ES-I3 (cell line): ENCODE measurements at regions not wholly inside any gene's neighbourhood (a gene's known extent, or its start where the extent isn't known, plus 50 kb on each side); places are given as distances from the start of the nearest gene placed in this dataset.

ENCODE experiments used
- H3K36me3 ChIP-seq: 2 replicates; pipeline ENCODE4 v1.6.1; 2013; ENCODE audit warnings: mild to moderate bottlenecking, low read length, control low read depth, moderate library complexity; ENCODE audit not compliant: insufficient read depth
- H3K4me1 ChIP-seq: 2 replicates; pipeline ENCODE4 v1.6.1; 2013; ENCODE audit warnings: mild to moderate bottlenecking, control low read depth, low read length; ENCODE audit not compliant: insufficient read depth
- H3K9ac ChIP-seq: 2 replicates; pipeline ENCODE4 v1.6.1; 2013; ENCODE audit warnings: low read depth, mild to moderate bottlenecking, low read length, moderate library complexity
- H3K9me3 ChIP-seq: 2 replicates; pipeline ENCODE4 v1.6.1; 2013; ENCODE audit warnings: mild to moderate bottlenecking, low read length, moderate library complexity; ENCODE audit not compliant: control insufficient read depth, insufficient read depth

- H3K9ac ChIP-seq = no peak overlapping the region
- no peaks in the 10 kb centered on the region for H3K36me3 ChIP-seq
- no peaks in the 10 kb centered on the region for H3K9me3 ChIP-seq
- no peaks in the 10 kb centered on the region for H3K4me1 ChIP-seq
These were observed 155.5 kb downstream of the FGF9 start for GRCh38 chr13:21826214-21827015.

GRCh38 chr13:21831654-21832324 lies 160.9 kb downstream of the FGF9 start:
- Histone ChIP-seq H3K36me3 (no peaks in the 10 kb centered on the region), H3K9ac (no peak overlapping the region), H3K9me3 (no peaks in the 10 kb centered on the region), H3K4me1 (no peaks in the 10 kb centered on the region)

GRCh38 chr13:21833921-21834320 lies 163.0 kb downstream of the FGF9 start:
- H3K4me1 ChIP-seq = 0 out of 2 replicates have a peak, but pooled peaks cover 3% of the 10 kb centered on the region
- no peaks in the 10 kb centered on the region for H3K36me3 ChIP-seq
- no peaks in the 10 kb centered on the region for H3K9me3 ChIP-seq
- H3K9ac ChIP-seq = no peak overlapping the region

GRCh38 chr13:21834521-21834920 lies 163.6 kb downstream of the FGF9 start:
- no peak overlapping the region for H3K9ac ChIP-seq
- no peaks in the 10 kb centered on the region for H3K9me3 ChIP-seq
- no peaks in the 10 kb centered on the region for H3K36me3 ChIP-seq
- 0 out of 2 replicates have a peak, but pooled peaks cover 3% of the 10 kb centered on the region for H3K4me1 ChIP-seq

- H3K9me3 ChIP-seq = no peaks in the 10 kb centered on the region
- H3K36me3 ChIP-seq = no peaks in the 10 kb centered on the region
- no peak overlapping the region for H3K9ac ChIP-seq
- H3K4me1 ChIP-seq = peaks cover 9% of the 10 kb centered on the region; the same call in 1 of the 2 replicates
These were observed 166.4 kb downstream of the FGF9 start for GRCh38 chr13:21837288-21837687.

- H3K9ac ChIP-seq = no peak overlapping the region
- no peaks in the 10 kb centered on the region for H3K9me3 ChIP-seq
- H3K4me1 ChIP-seq = peaks cover 9% of the 10 kb centered on the region; the same call in 1 of the 2 replicates
- no peaks in the 10 kb centered on the region for H3K36me3 ChIP-seq
These were observed 167.1 kb downstream of the FGF9 start for GRCh38 chr13:21837841-21838551.

GRCh38 chr13:21846605-21847004 lies 175.7 kb downstream of the FGF9 start:
- peaks cover 13% of the 10 kb centered on the region; the same call in 1 of the 2 replicates for H3K4me1 ChIP-seq
- H3K9ac ChIP-seq = no peak overlapping the region; the same call in 1 of the 2 replicates
- H3K9me3 ChIP-seq = no peaks in the 10 kb centered on the region
- no peaks in the 10 kb centered on the region for H3K36me3 ChIP-seq

GRCh38 chr13:21849323-21849722 lies 178.4 kb downstream of the FGF9 start:
- Histone ChIP-seq H3K36me3 (no peaks in the 10 kb centered on the region), H3K9ac (no peak overlapping the region), H3K4me1 (0 out of 2 replicates have a peak, but pooled peaks cover 8% of the 10 kb centered on the region), H3K9me3 (no peaks in the 10 kb centered on the region)

GRCh38 chr13:21850013-21851006 lies 179.4 kb downstream of the FGF9 start:
- H3K9ac ChIP-seq = no peak overlapping the region
- no peaks in the 10 kb centered on the region for H3K36me3 ChIP-seq
- H3K4me1 ChIP-seq = 0 out of 2 replicates have a peak, but pooled peaks cover 8% of the 10 kb centered on the region
- no peaks in the 10 kb centered on the region for H3K9me3 ChIP-seq

GRCh38 chr13:21852043-21852442 lies 181.2 kb downstream of the FGF9 start:
- no peaks in the 10 kb centered on the region for H3K9me3 ChIP-seq
- H3K36me3 ChIP-seq = no peaks in the 10 kb centered on the region
- H3K4me1 ChIP-seq = no peaks in the 10 kb centered on the region
- no peak overlapping the region for H3K9ac ChIP-seq

GRCh38 chr13:21853779-21854178 lies 182.9 kb downstream of the FGF9 start:
- Histone ChIP-seq H3K36me3 (no peaks in the 10 kb centered on the region), H3K4me1 (no peaks in the 10 kb centered on the region), H3K9ac (no peak overlapping the region), H3K9me3 (no peaks in the 10 kb centered on the region)

GRCh38 chr13:21868823-21869222 lies 197.9 kb downstream of the FGF9 start:
- H3K9ac ChIP-seq = no peak overlapping the region
- H3K4me1 ChIP-seq = no peaks in the 10 kb centered on the region
- H3K36me3 ChIP-seq = no peaks in the 10 kb centered on the region
- H3K9me3 ChIP-seq = no peaks in the 10 kb centered on the region; the same call in 1 of the 2 replicates

- Histone ChIP-seq H3K9ac (no peak overlapping the region), H3K36me3 (no peaks in the 10 kb centered on the region), H3K9me3 (no peaks in the 10 kb centered on the region), H3K4me1 (no peaks in the 10 kb centered on the region)
These were observed 200.5 kb downstream of the FGF9 start for GRCh38 chr13:21871382-21871781.
